LoVo (cell line): ENCODE measurements at regions not wholly inside any gene's neighbourhood (a gene's known extent, or its start where the extent isn't known, plus 50 kb on each side); places are given as distances from the start of the nearest gene placed in this dataset.

ENCODE experiments used
- DNase-seq: peaks from one replicate; pipeline ENCODE4 v3.0.0-alpha.2; 2016; ENCODE audit warnings: low spot score

DNA sequence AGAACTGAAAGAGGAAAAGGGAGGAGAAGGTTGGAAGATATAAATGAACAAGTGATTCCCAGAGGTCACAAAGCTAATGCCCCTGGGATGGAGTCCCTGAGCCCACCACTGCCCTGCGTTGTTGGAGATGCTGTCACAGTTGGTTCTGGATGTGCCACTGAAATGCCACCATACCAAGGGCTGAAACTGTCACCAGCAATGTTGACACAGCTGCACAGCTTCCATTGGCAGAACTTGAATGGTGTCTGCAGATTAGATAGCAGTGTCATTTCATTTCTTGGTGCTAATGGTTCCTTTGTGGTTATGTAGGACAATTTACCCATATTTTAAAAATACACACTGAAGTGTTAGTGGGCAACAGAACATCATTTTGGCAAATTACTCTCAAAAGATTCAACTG is 120.7 kb downstream of the TBXT start:
- DNase-seq = no peak

DNA sequence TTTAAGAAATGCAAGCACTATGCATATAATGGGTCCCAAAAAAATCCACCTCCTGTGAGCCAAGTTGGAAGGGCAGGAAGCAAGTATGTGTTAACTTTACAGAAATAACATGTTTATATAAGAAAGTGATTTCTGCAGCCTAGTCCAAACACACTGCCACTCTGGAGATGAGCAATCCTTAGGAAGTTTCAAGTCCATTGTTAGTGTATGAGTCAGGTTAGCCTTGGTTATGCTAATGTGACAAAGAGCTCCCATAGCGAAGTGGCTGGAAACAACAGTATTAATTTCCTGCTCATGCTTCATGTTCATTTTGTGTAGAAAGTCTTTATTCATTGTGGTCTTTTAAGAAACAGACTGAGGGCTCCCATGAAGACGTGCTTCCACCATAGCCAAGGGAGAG is 121.4 kb downstream of the TBXT start:
- no peak for DNase-seq

DNA sequence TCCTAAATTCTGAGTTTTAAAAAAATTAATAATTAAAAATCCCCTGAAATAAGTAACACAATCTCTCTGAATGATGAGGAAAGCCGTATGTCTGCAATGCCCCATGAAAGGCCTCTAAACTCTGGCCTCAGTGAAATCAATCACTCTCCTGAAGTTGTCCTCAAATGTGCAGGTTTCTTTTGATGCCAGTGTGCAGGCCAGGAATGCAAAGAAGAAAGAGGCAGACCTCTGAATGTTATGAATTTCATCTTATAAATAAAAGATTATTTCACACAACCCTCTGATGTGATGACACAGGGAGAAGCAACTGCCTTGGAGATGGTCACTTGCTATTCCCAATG is 121.8 kb downstream of the TBXT start:
- DNase-seq = no peak

DNA sequence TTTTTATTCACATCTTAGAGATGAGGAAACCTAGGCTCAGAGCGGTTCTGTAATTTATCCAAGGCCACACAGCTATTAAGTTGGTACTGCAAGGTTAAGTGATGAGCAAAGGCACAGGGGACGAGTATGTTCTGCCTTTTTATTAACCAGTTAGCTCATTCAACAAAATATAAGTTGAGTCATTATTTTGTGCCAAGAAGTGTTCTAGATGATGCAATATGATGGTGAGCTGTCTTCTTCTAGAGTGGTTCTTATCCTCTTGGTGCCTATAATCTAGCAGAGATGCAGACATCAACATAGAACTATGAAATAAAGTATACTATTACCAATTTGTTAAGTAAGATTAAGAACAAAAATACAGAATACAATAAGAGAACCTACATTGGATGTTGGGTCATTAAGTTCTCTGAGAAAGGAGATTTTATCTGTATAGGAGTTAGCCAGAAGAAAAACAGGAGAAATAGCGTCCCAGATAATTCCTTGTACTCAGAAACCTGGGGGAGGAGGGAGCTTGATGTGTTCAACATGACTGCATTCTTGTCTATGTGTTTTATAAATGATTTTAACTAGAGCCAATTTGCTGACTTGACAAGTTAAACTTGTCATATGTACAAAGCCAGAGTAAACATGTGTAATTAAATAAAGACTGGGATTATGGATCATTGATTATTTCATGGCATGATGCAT is 122.3 kb downstream of the TBXT start:
- DNase-seq = no peak

DNA sequence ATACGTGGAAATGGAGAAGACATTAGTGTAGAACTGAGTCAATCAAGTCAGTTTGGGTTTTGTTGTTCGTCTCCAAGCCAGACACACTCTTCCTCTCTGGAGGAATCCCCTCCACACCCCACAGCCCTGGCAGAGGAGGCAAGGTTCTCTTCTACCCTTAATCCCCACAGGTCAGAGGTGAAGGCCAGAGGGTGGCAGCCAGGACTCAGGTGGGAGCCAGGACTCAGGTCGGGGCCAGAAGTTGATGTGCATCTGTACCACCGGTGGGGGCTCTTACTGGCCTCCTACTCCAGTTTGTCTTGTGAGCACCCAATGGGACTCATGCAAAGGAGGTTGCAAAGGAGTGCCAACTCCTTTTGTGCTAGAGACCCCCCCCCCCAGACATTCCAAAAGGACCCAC is 126.4 kb downstream of the TBXT start:
- DNase-seq = no peak

DNA sequence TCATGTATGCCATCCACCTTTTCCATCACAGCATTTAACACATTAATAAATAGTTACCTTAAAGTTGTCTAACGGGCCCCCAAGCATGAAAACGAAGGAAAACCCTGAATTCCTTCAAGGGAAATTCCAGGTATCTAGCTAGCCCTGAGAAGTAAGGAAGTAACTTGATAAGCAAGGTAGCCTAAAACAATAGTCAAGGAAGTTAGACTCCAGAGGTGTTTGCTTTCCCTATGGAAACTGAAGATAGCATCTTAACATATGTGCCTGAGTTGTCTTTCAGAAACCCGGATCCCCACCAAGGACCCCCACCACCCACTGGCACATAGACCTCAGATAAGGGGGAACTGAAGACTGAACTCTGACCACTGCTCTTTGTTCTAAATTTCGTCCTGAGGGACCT is 127.4 kb downstream of the TBXT start:
- DNase-seq = no peak

DNA sequence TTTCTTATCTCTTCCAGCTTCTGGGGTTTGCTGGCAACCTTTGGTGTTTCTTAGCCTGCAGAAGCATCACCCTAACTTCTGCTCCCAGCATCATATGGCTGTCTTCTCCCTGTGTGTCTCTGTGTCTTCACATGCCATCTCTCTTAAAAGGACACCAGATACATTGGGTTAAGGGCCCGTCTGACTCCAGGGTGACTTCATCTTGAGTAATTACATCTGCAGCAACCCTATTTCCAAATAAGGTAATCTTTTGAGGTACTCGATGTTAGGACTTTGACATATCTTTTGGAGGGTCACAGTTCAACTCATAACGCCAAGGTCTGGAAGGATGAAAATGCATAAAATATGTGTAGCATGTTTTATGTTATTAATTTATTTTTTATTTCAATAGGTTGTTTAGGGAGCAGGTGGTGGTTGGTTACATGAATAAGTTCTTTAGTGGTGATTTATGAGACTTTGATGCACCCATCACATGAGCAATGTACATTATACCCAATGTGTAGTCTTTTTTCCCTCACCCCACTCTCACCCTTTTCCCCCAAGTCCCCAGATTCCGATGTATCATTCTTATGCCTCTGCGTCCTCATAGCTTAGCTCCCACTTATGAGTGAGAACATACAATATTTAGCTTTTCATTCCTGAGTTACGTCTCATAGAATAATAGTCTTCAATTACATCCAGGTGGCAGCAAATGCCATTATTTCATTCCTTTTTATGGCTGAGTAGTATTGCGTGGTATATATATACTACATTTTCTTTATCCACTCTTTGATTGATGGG is 131.1 kb downstream of the TBXT start:
- DNase-seq = no peak

DNA sequence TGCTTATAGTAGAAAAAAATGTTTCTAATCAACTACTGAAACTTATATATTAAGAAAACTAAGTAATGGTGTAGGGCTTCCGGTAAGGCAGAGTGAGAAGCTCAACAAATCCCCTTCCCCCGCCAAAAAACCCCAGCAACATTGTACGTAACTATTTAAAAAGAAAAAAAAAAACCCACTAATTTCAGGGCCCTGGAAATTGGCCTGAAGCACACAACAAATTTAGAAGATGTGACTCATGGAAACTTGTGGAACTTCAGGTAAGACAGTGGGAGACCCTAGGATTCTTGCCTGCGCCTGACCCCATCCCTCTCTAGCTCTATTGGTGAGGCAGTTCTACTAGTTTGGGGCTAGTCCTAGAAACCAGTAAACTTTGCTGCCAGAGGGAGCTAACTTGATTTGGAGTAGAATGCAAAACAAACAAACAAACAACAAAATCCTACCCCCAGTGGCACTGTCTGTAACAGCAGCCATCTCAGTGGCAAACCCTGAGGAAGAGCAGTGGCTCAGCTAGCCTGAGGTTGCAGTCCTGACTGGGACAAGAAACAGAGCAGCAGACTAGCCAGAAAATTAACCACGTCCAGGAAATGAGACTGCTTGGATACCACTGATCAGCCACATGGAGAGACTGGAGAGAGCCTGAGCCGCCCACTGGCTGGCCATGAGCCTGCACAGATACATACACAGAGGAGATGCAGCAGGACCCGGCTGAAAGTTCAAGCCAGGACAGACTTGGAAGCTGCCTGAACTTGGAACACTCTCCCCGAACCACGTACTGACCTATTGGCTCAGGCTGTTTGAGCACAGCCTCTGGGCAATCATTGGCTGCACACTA is 135.1 kb downstream of the TBXT start:
- DNase-seq = no peak

DNA sequence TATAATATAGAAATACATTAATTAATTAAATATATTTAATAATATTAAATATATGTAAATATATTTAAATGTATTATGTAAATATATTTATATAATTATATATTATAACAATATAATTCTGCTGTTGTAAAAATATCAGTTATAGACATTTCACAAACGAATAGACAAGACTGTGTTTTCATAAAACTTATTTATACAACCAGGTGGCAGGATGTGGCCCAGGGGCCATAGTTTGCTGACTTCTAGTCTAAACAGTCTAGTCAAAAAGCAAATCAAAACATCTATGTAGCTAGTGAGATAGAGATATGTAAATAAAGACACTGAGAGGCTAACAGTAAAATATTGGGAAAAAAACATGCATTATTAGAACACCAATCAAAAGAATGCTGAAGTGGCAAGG is 136.4 kb downstream of the TBXT start:
- DNase-seq = no peak

DNA sequence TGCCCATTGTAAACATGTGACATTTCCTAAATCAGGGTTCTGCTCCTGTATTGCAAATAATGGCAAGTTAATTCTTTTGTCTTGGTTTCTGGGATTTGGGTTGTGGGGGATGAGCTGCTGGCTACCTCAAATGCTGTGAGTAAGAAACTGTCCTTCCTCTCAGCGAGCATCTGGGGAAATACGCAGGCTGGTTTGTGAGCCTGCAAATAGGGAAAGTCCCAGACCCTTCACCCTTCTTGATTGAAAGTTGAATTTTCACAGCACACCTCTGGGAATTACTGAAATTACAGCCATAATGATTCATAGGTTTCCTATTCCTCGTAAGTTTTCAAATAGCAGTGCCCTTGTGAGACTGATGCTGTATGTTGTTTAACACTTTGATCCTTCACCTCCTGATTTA is 138.1 kb downstream of the TBXT start:
- no peak for DNase-seq

DNA sequence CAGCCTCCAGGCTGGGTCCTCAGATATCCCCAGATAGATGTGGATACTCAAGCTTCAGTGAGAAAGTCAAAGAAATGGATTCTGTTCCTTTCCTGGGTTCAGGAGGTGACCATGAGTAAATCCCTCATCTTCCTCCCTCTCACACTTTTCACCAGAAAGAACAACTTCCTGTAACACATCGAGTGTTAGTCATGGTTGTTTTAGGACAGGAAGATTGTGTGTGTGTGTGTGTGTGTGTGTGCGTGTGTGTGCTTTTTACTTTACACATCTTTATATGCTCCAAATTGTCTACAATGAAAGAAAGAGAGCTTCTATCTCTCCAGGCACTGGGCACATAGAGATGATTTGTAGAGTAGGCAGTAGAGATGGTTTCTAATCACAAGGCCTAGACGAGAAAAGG is 139.9 kb downstream of the TBXT start:
- DNase-seq = no peak

DNA sequence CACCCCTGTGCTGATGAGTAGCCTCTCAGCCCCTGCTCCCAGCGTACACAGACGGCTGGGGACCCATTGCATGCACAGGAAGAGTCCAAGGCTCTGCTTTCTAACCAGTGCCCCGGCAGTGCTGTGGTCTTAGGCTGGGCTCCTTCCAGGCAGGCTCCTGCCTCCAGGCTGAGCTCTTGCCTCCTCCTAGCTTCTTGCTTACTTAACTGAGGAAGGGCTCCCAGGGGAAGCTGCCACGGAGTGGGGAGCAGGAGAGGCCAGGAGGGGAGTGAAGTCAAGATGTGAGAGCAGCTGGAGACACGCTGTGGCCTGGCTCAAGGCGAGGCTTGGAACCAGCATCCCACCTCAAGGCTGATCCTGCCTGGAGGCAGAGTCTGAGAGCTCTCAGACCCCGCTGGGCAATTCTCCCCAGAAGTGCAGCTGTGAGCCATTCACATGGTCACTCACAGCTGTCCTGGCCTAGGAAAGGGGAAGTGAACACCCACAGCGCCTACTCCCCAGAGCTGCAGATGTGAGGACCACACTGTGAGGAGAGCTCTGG is 141.0 kb downstream of the TBXT start:
- DNase-seq = no peak

DNA sequence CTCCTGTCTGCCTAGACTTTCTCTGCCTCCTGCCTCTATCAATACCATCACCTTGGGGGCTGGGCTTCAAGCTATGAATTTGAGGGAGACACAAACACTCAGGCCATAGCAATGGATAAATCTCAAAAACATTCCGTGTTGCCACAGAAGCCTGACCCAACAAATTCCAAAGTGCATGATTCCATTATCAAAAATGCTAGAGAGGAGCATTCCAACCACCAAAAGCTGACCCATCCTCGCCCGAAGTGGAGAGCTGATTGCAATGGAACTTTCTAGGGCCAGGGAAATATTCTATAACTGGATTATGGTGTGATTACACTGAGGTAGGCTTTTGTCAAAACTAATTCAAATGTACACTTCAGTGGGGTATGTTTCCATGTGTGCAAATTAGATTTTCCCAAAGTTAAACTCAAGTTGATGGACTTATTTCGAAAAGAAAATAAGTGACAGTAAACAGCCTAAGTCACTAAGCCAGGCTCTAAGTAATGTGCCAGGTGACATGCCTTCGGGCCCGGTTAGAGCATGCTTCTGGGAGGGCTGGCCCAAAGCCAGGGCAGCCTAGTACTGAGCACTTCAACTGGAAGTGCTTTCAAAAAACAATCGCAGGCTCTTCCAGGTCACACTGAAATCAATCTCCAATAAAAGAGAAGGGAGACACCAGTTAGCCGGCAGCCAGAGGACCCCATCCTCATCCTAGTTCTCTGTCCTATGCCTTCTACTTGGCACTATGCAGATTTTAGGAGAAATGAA is 142.3 kb downstream of the TBXT start:
- no peak for DNase-seq

DNA sequence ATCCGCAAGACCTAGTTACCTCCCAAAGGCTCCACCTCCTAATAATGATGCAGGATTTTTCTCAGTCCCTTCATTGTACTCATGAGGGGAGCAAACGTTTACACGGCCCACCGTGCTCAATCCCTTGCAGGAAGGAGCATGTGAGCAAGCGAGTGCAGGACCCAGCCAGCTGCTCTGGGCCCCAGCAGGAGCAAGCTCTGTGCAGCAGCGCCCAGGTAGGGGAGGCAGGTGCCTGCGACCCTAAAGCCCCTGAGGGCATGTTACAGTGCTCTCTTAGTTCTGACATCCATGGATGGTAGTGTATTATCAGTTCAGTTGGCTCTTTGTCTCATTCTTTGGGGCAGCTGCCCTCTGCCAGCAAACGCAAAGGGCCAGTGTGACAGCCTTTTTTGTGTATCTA is 143.4 kb downstream of the TBXT start:
- no peak for DNase-seq

DNA sequence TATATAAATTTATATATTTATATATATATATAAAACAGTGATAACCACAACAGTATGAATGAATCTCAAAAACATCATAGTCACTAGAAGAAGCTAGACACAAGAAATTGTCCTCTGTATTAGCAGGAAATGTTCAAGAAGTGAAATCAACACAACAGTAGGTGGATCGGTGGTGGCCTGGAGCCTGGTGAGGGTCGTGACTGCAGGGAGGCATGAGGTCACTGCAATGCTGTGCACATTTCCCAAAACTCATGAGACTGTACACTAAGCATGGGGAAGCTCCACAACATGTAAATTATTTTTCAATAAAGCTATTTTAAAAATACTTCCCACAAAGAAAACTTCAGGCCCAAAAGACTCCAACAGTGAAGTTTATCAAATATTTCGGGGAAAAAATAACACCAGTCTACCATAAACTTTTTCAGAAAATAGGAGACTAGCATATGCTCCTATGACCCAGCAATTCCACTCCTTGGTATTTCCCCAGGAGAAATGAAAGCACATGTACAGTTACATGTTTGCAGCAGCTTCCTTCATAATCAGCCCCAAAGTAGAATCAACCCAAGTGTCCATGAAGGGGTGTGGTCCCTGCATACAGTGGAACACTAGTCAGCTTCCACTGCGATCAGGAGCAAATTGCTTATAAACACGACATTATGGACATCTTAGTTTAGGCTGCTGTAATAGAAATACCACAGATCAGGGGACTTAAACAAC is 144.2 kb downstream of the TBXT start:
- no peak for DNase-seq

DNA sequence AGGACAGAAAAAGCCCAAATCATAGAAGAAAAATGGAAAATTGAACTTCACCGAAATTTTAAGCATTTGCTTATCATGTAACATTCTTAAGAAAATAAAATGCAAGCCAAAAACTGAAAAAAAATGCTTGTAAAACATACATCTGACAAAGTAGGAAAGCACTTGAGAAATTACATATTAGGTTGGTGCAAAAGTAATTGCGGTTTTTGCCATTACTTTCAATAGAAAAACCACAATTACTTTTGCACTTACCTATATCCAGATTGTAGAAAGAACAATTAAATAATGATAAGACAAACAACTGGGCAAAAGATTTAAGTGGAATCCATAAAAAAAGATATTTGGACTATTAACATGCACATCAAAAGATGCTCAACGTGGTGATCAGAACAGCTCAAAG is 146.2 kb downstream of the TBXT start:
- DNase-seq = no peak

DNA sequence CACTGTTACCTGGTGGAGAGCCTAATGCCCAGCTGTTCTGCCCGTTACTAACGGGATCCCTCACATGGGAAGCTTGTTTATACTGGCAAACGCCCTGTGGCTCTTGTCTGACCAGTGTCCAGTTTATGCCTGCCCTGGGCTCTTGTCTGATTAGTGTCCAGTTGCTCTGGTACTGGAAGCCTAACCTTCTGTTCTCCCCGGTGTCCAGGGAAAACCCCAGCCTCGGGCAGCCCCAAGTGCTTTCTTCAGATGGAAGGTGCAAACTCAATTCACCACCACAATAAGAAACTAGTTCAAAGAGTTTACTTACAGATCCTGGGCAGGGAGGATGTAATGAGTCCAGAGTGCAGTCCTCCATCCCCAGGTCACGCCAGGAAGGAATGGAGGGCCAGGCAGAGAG is 148.4 kb downstream of the TBXT start:
- DNase-seq = no peak

DNA sequence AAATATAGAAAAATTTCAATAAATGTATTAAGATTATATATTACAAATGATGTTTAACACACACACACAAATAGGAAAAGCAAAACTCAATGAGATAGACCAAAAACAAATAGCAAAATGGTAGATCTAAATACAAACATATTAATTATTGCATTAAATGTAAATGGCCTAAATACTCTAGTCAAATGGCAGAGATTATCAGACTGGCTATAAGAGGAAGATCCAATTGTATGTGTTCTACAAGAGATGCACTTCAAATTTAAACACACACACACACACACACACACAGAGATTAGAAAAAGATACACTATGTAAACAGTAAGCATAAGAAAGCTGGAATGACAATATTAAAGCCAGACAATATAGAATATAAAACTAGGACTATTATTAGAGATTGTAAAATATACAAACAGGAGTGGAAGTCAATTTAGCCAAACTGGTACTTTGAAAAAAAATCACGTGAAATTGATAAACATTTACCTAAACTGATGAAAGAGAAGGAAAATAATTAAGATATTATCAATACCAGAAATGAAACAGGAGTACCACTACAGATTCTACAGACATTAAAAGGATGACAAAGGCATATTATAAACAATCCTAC is 150.5 kb downstream of the TBXT start:
- no peak for DNase-seq

DNA sequence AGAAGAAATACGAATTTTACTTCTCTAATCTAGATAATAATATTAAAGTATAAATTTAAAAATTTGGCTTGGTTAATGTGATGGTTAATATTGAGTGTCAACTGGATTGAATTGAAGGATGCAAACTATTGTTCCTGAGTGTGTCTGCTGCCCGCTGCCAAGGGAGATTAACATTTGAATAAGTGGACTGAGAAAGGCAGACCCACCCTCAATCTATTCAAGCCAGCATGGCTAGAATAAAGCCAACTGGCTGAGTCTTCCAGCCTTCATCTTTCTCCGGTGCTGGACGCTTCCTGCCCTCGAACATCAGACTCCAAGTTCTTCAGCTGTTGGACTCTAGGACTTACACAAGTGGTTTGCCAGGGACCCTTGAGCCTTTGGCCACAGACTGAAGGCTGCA is 152.7 kb downstream of the TBXT start:
- DNase-seq = no peak

DNA sequence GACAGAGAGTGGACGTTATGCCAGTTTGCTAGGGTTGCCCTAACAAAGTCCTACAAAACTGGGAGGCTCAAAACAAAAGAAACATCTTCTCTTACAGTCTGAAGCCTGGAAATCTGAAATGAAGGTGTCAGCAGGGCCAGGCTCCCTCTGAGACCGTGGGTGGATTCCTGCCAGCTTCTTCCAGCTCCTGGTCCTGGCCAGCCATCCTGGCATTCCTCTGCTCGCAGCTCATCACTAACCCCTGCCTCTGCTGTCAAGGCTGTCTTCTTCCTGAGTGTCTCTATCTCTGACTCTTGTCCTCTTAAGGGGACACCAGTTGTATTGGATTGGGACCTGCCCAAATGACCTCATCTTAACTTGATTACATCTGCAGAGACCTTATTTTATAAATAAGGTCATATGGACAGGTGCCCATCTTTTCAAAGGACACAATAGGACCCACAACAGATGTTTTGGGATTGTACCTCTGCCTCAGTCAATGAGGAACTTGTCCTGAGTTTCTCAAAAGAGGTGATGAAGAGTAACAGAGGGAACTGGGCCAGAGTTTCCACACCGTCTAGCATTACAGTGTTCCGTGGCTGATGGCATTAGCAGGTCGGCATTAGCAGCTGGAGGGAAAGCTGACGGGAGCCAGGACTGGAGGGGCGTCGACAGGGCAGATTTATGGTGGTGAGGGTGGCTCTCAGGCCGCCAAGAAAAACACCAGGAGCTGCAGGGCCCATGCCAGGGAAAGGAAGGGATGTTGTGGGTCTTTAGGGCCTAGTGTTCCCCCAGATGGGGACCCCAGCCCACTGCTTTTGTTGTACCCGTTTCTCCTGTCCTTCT is 157.3 kb downstream of the TBXT start:
- DNase-seq = no peak
